NT2/D1 (cell line): ENCODE measurements at regions not wholly inside any gene's neighbourhood (a gene's known extent, or its start where the extent isn't known, plus 50 kb on each side); places are given as distances from the start of the nearest gene placed in this dataset.

ENCODE experiments used
- SUZ12 ChIP-seq: IDR thresholded peaks from 2 replicates; pipeline ENCODE4 v1.6.1; 2011; ENCODE audit not compliant: insufficient read length, insufficient read depth; ENCODE audit errors: extremely low read depth
- YY1 ChIP-seq: IDR thresholded peaks from 2 replicates; pipeline ENCODE4 v1.6.1; 2011; ENCODE audit not compliant: insufficient read length, insufficient read depth
- ZNF274 ChIP-seq: IDR thresholded peaks from 2 replicates; pipeline ENCODE4 v1.6.1; 2011; ENCODE audit warnings: mild to moderate bottlenecking, low read depth, low read length

DNA sequence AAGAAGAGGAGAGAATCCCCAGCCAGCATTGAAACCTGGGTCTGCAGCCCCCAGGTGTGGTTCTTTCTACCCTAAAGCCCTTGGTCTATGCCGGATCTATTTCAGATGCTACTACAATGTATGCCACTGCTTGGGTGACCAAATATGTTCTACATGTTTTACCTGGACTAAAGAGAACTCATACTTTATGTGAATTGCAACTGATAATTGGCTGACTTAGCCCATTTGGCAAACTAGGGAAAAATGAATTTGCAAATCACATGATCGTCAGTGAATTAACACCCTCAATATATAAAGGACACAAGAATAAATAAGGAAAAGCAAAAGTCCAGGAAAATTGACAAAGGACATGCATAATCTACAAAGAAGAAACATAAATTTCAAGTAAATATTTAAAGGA lies 308.8 kb upstream of the IRX2 start:
- TF ChIP-seq SUZ12 = no peak
- peak; percentile 55; the same call in 1 of the 2 replicates for TF ChIP-seq ZNF274
- no peak for TF ChIP-seq YY1
